ENCODE measurements at regions not wholly inside any gene's neighbourhood (a gene's known extent, or its start where the extent isn't known, plus 50 kb on each side); places are given as distances from the start of the nearest gene placed in this dataset.

- DNase-seq (ENCODE audit: low read depth): no peak
Measured at GRCh38 chr1:55679971-55680370, 464.8 kb upstream of the USP24 start.

GRCh38 chr1:55673416-55673815 lies 458.3 kb upstream of the USP24 start:
- no peak for DNase-seq (ENCODE audit: low read depth)

- no peak for DNase-seq (ENCODE audit: low read depth)
Measured at GRCh38 chr1:55670331-55671082, 455.3 kb upstream of the USP24 start.

DNA sequence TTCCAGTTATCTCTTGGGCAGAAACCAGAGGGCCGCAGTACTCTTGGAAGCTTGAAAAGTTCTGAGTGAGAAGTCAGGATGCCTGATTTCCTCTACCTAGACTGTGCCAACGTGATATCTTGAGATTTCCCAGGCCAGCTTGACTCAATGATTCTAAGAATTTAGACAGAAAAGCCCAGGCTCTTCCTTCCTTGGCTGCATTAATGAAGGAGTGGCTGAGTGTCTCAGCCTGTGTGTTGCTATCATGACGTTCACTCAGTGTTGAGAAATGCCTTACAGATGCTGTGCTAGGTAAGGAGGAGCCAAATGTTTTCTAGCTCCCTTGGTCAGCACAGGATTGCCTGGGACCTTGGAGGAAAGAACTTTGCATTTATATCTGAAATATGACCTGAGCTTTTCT lies 454.1 kb upstream of the USP24 start:
- no peak for DNase-seq (ENCODE audit: low read depth)

- DNase-seq (ENCODE audit: low read depth): no peak
Measured at GRCh38 chr1:55662875-55663274, 447.7 kb upstream of the USP24 start.

DNA sequence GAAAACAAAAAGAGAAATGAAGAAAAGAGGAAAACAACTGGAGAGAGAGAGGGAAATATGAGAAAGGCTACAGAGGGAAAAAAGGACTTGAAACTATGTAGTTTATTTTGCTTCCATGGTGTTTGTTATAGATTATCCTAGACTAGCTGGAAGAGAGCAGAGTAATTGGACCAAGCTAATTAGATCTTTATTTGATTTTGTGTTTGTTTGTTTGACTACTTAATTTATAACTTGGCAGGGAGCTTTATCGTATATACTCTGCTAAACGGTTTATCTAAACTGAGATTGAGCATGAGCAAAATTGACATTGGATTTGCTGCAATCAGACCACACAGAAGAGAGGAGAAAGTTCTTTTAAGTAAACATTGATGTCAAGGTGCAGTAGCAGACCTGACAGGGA lies 443.8 kb upstream of the USP24 start:
- DNase-seq (ENCODE audit: low read depth): no peak

DNA sequence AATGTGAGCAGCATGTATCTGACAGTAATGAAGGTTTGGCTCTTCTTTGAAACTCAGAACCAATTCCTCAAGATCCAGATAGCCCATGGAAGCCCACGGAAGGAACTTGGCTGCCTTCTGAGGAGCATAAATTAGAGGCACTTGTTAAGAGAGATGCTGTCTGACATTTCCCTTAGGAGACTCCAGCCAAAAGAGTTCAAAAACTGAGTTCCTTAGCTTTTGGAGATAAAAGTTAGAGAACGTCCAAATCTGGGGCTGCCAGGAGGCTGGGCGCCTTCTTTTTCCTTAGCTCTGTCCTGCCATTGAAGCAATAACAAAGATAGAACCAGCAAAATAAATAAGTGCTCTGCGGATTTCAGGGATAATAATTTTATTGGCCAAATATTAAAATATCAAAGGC lies 439.6 kb upstream of the USP24 start:
- no peak for DNase-seq (ENCODE audit: low read depth)

DNA sequence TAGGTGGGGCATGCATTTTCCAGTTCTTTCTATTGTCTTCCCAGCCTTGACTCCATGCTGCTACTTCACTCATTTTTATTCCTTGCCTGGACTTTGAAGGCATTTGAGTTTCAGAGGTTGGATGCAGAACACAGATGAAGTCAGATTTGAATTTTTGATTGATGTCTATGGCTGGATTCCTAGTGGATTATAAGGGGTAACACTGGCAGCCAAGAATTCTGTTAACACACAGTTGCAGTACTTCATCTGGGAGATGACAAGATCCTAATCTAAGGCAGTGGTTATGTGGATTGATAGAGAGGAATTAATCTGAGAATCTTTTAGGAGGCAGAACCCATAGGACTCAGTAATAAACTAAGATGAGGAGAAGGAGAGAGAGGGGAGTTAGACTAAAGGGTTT lies 439.0 kb upstream of the USP24 start:
- no peak for DNase-seq (ENCODE audit: low read depth)

- no peak for DNase-seq (ENCODE audit: low read depth)
Measured at GRCh38 chr1:55650444-55650843, 435.3 kb upstream of the USP24 start.

- DNase-seq (ENCODE audit: low read depth): no peak
Measured at GRCh38 chr1:55646181-55646580, 431.0 kb upstream of the USP24 start.

GRCh38 chr1:55645270-55645669 lies 430.1 kb upstream of the USP24 start:
- no peak for DNase-seq (ENCODE audit: low read depth)

DNA sequence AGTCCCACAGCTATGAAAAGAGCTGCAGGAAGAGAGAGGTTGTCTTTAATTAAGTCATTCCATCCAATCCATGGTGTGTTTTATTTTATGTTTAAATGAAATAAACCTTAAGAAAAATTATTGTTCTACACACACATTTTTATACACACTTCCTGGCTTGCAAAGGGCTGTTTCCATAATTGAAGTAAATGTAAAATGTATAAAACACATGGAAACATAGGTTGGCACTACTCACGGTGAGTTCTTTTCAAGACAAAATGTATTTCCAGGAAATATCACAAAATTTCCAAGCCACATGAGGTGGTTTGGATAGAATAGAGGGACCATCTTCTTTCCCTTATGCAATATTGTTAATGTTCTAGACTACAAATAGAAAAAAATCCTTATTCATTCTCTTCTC lies 426.8 kb upstream of the USP24 start:
- DNase-seq (ENCODE audit: low read depth): no peak

GRCh38 chr1:55640708-55641473 lies 425.7 kb upstream of the USP24 start:
- no peak for DNase-seq (ENCODE audit: low read depth)

DNA sequence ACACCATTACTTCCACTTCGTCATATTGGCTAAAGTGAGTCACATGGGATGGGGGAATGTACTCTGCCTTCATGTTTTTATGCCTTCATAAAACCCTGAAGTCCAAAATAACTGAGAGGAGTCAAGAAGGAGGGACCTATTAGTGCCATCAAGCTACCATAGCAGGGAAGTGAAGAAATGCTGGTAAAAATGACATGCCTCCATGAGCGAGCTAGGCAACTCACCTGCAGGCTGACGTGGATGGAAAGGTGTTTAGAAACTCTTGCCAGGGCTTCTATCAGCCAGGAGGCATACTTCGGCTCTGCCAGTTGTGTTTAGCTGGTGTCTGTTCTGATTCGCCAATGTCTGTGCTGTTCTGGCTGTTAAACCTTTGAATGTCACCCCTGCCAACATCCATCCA lies 424.4 kb upstream of the USP24 start:
- no peak for DNase-seq (ENCODE audit: low read depth)

GRCh38 chr1:55639051-55639450 lies 423.9 kb upstream of the USP24 start:
- DNase-seq (ENCODE audit: low read depth): no peak

DNA sequence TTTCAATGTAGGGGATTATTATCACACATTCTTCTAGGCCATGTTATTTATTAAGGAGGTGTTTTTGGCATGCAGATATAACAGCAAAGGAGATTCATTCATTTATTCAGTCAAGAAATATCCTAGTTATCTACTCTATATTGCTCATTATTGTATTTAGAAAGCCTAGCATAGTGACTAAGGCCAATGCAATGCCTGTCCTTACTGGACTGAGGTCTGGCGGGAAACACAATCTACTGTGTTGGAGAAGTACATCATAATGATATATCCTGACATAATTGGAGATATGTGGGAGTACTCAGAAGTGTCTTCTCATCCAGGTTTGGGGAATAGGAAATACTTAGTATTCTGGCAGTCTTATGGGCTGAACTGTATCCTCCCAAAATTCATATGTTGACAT lies 421.5 kb upstream of the USP24 start:
- DNase-seq (ENCODE audit: low read depth): no peak

DNA sequence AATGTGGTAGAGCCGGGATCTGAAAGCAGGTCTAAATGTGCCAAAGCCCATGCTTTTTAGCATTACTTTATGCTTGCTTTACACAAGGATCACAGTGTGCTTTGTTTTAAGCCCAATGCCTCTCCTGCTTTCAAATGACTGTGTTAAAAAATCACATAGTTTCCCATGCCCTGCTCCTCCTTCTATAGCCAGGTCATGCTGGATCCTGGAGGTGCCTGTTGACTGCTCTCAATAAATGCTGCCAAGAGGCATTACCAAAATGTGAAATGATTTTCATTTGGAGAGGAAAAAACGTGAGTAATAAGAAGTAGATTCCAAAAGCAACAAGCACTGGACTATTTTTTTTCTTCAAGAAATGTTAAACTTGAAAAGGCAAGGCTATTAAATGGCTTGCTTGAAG lies 420.7 kb upstream of the USP24 start:
- no peak for DNase-seq (ENCODE audit: low read depth)

GRCh38 chr1:55634516-55634915 lies 419.4 kb upstream of the USP24 start:
- DNase-seq (ENCODE audit: low read depth): no peak

GRCh38 chr1:55632906-55633305 lies 417.7 kb upstream of the USP24 start:
- no peak for DNase-seq (ENCODE audit: low read depth)

GRCh38 chr1:55632058-55632457 lies 416.9 kb upstream of the USP24 start:
- no peak for DNase-seq (ENCODE audit: low read depth)

GRCh38 chr1:55631509-55631908 lies 416.3 kb upstream of the USP24 start:
- DNase-seq (ENCODE audit: low read depth): no peak

DNA sequence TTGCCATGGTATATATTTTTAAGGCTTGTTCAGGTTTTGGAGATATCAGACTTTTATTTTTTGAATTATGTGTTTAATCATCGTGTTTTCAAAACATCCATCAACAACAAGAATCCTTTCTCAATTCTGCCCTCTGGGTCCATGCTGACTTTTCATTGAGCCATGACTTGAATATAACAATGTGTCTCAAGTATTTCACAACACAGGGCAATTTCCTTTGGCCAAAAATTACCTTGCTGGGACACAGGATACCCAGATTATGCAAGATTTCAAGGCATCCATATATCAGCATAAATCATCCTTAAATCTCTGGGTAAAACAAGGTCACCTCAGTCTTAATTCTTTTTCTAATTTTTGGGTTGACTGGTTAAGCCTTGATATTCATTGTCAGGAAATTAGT lies 411.2 kb upstream of the USP24 start:
- DNase-seq (ENCODE audit: low read depth): no peak

DNA sequence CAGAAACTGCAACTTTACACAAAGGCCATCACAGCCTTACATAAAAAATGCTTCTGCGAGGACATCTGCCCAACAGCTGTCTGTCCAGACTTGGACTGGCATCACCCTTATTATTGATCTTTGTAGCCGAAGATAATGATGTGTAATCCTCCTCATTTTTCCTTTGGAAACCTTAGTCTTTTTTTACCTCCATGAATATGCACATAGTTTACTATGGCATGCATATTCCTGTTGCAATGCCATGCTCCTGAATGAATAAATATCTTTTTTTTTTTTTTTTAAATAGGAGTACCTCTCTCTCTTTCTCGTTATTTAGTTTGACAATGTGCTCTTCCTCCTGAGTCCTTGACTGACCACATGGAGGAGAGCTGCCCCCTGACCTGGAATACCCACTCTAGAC lies 409.6 kb upstream of the USP24 start:
- no peak for DNase-seq (ENCODE audit: low read depth)

DNA sequence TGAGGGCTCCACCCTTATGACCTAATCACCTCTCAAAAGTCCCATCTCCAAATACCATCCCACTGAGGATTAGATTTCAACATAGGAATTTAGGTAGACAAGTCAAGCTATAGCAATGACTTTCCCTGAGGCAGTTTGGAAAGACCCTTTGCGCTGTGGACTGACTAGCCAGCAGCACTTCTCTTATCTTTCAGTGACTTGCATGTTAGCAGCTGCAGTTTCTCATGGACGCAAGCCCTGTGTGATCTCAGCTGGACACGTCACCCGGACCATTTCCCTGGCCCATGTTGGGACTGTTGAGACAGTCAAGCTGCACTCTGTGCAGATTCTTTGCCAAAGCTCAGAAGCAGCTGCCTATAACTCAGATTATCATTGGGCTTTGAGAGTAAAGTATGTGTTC lies 408.1 kb upstream of the USP24 start:
- no peak for DNase-seq (ENCODE audit: low read depth)
